GM23338 (cell line): ENCODE measurements at regions not wholly inside any gene's neighbourhood (a gene's known extent, or its start where the extent isn't known, plus 50 kb on each side); places are given as distances from the start of the nearest gene placed in this dataset.

Source experiments
- TF ChIP-seq, protein P1 (sequence below), 2 experiments: fragments of 200-600 bp in 1 of 2; sonication (generic) in 1 of 2; conservative IDR thresholded peaks; 2 replicates each; pipeline versions ENCODE4 v1.5.1 to v1.6.1; 2016 to 2017; ENCODE audit warnings: antibody characterized with exemption in 2 of 2, low read depth in 2 of 2, mild to moderate bottlenecking in 2 of 2, moderate library complexity in 1 of 2
- TF ChIP-seq, protein P2 (sequence below): IDR thresholded peaks from one replicate; pipeline ENCODE4 v1.6.1; 2018; ENCODE audit warnings: antibody characterized with exemption; ENCODE audit not compliant: unreplicated experiment

DNA sequence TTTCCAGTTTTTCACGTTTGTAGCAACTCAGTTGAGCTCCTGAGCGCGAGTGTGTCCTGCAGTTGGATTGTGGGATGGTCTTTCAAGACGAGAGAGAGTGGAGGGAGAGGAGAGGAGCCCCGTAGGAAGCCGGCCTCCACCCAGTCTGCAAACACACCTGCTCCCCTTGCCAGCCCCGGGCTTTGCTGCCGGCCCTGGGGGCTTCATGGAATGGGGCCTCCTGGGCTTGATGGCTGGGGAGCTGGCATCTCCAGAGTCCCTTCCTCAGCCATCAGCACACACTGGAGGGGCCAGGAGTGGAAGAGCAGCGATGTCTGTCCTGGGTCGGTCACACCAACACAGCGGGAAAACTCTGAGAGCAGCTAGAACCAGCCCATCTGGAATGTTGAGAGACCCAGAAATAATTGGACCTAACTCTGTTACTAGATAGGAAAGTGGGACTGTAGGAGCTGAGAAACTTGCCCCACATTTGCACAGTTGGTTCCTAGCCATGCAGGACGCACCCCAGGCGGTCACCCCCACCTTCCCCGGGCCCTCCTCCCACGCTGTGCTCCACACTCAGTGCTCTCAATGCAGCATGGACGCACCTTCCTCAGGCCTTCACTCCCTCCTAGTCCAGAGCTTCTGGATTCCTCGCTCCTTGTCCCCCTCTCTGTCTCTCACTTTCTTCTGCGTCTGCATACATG lies 69.6 kb downstream of the PTGR3 start:
- TF ChIP-seq, protein P1, sequence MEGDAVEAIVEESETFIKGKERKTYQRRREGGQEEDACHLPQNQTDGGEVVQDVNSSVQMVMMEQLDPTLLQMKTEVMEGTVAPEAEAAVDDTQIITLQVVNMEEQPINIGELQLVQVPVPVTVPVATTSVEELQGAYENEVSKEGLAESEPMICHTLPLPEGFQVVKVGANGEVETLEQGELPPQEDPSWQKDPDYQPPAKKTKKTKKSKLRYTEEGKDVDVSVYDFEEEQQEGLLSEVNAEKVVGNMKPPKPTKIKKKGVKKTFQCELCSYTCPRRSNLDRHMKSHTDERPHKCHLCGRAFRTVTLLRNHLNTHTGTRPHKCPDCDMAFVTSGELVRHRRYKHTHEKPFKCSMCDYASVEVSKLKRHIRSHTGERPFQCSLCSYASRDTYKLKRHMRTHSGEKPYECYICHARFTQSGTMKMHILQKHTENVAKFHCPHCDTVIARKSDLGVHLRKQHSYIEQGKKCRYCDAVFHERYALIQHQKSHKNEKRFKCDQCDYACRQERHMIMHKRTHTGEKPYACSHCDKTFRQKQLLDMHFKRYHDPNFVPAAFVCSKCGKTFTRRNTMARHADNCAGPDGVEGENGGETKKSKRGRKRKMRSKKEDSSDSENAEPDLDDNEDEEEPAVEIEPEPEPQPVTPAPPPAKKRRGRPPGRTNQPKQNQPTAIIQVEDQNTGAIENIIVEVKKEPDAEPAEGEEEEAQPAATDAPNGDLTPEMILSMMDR (conservative IDR thresholded peaks at IDR 0.05; ENCODE audit: low read depth in 2 of 2), result no peak
- TF ChIP-seq, protein P2, sequence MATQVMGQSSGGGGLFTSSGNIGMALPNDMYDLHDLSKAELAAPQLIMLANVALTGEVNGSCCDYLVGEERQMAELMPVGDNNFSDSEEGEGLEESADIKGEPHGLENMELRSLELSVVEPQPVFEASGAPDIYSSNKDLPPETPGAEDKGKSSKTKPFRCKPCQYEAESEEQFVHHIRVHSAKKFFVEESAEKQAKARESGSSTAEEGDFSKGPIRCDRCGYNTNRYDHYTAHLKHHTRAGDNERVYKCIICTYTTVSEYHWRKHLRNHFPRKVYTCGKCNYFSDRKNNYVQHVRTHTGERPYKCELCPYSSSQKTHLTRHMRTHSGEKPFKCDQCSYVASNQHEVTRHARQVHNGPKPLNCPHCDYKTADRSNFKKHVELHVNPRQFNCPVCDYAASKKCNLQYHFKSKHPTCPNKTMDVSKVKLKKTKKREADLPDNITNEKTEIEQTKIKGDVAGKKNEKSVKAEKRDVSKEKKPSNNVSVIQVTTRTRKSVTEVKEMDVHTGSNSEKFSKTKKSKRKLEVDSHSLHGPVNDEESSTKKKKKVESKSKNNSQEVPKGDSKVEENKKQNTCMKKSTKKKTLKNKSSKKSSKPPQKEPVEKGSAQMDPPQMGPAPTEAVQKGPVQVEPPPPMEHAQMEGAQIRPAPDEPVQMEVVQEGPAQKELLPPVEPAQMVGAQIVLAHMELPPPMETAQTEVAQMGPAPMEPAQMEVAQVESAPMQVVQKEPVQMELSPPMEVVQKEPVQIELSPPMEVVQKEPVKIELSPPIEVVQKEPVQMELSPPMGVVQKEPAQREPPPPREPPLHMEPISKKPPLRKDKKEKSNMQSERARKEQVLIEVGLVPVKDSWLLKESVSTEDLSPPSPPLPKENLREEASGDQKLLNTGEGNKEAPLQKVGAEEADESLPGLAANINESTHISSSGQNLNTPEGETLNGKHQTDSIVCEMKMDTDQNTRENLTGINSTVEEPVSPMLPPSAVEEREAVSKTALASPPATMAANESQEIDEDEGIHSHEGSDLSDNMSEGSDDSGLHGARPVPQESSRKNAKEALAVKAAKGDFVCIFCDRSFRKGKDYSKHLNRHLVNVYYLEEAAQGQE, result no peak
